Myocyte (in vitro differentiated cells): ENCODE measurements at regions not wholly inside any gene's neighbourhood (a gene's known extent, or its start where the extent isn't known, plus 50 kb on each side); places are given as distances from the start of the nearest gene placed in this dataset.

ENCODE experiments used
- DNase-seq: peaks from one replicate; pipeline ENCODE4 v3.0.0-alpha.2; 2012; ENCODE audit warnings: low read depth

GRCh38 chr2:126534478-126534877 is 121.5 kb upstream of the GYPC start:
- no peak for DNase-seq

GRCh38 chr2:126535408-126535807 is 120.5 kb upstream of the GYPC start:
- DNase-seq = no peak

- no peak for DNase-seq
Measured at GRCh38 chr2:126536605-126537200, 119.3 kb upstream of the GYPC start.

- no peak for DNase-seq
Measured at GRCh38 chr2:126539101-126539500, 116.9 kb upstream of the GYPC start.

- no peak for DNase-seq
Measured at GRCh38 chr2:126542247-126542646, 113.7 kb upstream of the GYPC start.

GRCh38 chr2:126543081-126543480 is 112.9 kb upstream of the GYPC start:
- peak; percentile 1 for DNase-seq

GRCh38 chr2:126558029-126558428 is 97.9 kb upstream of the GYPC start:
- no peak for DNase-seq

GRCh38 chr2:126568734-126569133 is 87.2 kb upstream of the GYPC start:
- no peak for DNase-seq

- DNase-seq = no peak
Measured at GRCh38 chr2:126571403-126571802, 84.6 kb upstream of the GYPC start.

- DNase-seq = no peak
Measured at GRCh38 chr2:126575631-126576030, 80.3 kb upstream of the GYPC start.

- DNase-seq = no peak
Measured at GRCh38 chr2:126579868-126580267, 76.1 kb upstream of the GYPC start.

GRCh38 chr2:126586317-126586716 is 69.6 kb upstream of the GYPC start:
- no peak for DNase-seq

GRCh38 chr2:126599062-126599461 is 56.9 kb upstream of the GYPC start:
- DNase-seq = no peak

GRCh38 chr2:126600742-126601141 is 55.2 kb upstream of the GYPC start:
- no peak for DNase-seq

- no peak for DNase-seq
Measured at GRCh38 chr2:126602334-126602733, 53.6 kb upstream of the GYPC start.
